OCI-LY7 (cell line): ENCODE measurements at regions not wholly inside any gene's neighbourhood (a gene's known extent, or its start where the extent isn't known, plus 50 kb on each side); places are given as distances from the start of the nearest gene placed in this dataset.

ENCODE experiments used
- BruUV-seq: library from RNA; stranded (reverse); fragments of 400-500 nt; replicated peaks from 2 replicates; lab custom pipeline; 2021; lab: Mats Ljungman, UMichigan
- CTCF ChIA-PET: fragments of 300-600 bp; sonication (Branson Sonifier 250); formaldehyde crosslinking; loops from one replicate; lab custom pipeline; 2022; ENCODE audit warnings: antibody characterized with exemption; ENCODE audit not compliant: unreplicated experiment; lab: Charles Lee
- POLR2A ChIA-PET: fragments of 300-600 bp; sonication (Branson Sonifier 250); formaldehyde crosslinking; loops from one replicate; lab custom pipeline; 2022; ENCODE audit warnings: antibody characterized with exemption; lab: Charles Lee
- DNase-seq: peaks from one replicate; pipeline ENCODE4 v3.0.0-alpha.2; 2015; ENCODE audit warnings: low spot score
- H2AFZ ChIP-seq: fragments of 200-600 bp; sonication (generic), shearing (Covaris generic); 2 replicates; pipeline ENCODE4 v1.6.1; 2014; ENCODE audit warnings: mild to moderate bottlenecking, antibody characterized with exemption, low read length, moderate library complexity
- H3K27ac ChIP-seq: fragments of 200-600 bp; sonication (generic); 2 replicates; pipeline ENCODE4 v1.5.1; 2014; ENCODE audit warnings: mixed run types, low read depth, mild to moderate bottlenecking, moderate library complexity, low read length, inconsistent platforms; ENCODE audit not compliant: poor library complexity, severe bottlenecking
- H3K36me3 ChIP-seq: fragments of 200-600 bp; sonication (generic); 2 replicates; pipeline ENCODE4 v1.6.1; 2014; ENCODE audit warnings: mild to moderate bottlenecking, antibody characterized with exemption, low read length, moderate library complexity, mixed read lengths; ENCODE audit not compliant: insufficient read depth
- H3K4me1 ChIP-seq: fragments of 200-600 bp; sonication (generic); 2 replicates; pipeline ENCODE4 v1.5.1; 2014; ENCODE audit warnings: mild to moderate bottlenecking, low read length; ENCODE audit not compliant: insufficient read depth, poor library complexity, severe bottlenecking
- H3K4me2 ChIP-seq: fragments of 200-600 bp; sonication (generic); 2 replicates; pipeline ENCODE4 v1.6.1; 2014; ENCODE audit warnings: mild to moderate bottlenecking, low read length
- H3K4me3 ChIP-seq: fragments of 200-600 bp; sonication (generic); 2 replicates; pipeline ENCODE4 v1.5.1; 2014; ENCODE audit warnings: mild to moderate bottlenecking, low read depth, low read length; ENCODE audit not compliant: poor library complexity, severe bottlenecking
- H3K79me2 ChIP-seq: fragments of 200-600 bp; sonication (generic); 2 replicates; pipeline ENCODE4 v1.6.1; 2016; ENCODE audit warnings: low read depth, mild to moderate bottlenecking, low read length, moderate library complexity, mixed read lengths; ENCODE audit not compliant: insufficient read depth
- H3K9me2 ChIP-seq: fragments of 200-600 bp; sonication (generic); 2 replicates; pipeline ENCODE4 v1.6.1; 2016; ENCODE audit warnings: mild to moderate bottlenecking, low read length, mixed read lengths; ENCODE audit not compliant: insufficient read depth
- H3K9me3 ChIP-seq: fragments of 200-600 bp; sonication (generic); 2 replicates; pipeline ENCODE4 v1.6.1; 2014; ENCODE audit warnings: mild to moderate bottlenecking, mixed run types, low read length, mixed read lengths
- H4K20me1 ChIP-seq: fragments of 200-600 bp; sonication (generic); 2 replicates; pipeline ENCODE4 v1.6.1; 2014; ENCODE audit warnings: mild to moderate bottlenecking, antibody characterized with exemption, low read length, moderate library complexity, mixed read lengths; ENCODE audit not compliant: insufficient read depth
- CTCF ChIP-seq: fragments of 200-600 bp; sonication (generic); conservative IDR thresholded peaks from 2 replicates; pipeline ENCODE4 v1.5.1; 2014; ENCODE audit warnings: mild to moderate bottlenecking, antibody characterized with exemption, low read length, moderate library complexity, mixed read lengths
- EZH2phosphoT487 ChIP-seq: fragments of 200-600 bp; sonication (generic); IDR thresholded peaks from 2 replicates; pipeline ENCODE4 v1.6.1; 2018; ENCODE audit warnings: low read depth, borderline replicate concordance, mild to moderate bottlenecking, mixed run types, antibody characterized with exemption, low read length, moderate library complexity, mixed read lengths
- intact Hi-C: fragments of 100-400 bp; cut with micrococcal nuclease; formaldehyde crosslinking; loops from one replicate; pipeline ENCODE4 v1.10.0; 2022; ENCODE audit not compliant: unreplicated experiment

DNA sequence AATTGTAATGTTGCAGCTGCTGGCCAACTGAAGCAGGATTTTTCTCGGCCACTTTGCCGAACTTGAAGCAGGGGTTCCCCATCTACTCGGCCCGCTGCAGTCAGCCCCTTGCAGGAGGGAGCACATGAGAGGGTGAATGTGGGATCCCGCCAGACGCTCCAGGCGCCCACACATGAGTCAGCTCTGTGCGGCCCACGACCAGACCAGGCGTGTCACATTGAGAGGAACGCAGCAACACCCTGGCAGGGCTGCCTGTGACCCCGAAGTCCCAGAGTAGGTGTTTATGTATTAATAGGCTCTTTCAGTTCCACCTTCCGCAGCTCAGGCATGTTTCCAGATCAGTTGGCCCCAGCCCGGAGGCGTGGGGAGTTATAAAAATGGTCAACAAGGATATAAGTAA, 344.7 kb upstream of the PABPC4L start:
- Histone ChIP-seq H3K4me2 (no peak overlapping the region), H2AFZ (no peak overlapping the region), H3K36me3 (no peaks in the 10 kb centered on the region), H4K20me1 (no peaks in the 10 kb centered on the region), H3K27ac (no peak overlapping the region), H3K79me2 (no peaks in the 10 kb centered on the region), H3K9me2 (no peaks in the 10 kb centered on the region), H3K9me3 (no peaks in the 10 kb centered on the region), H3K4me3 (no peak overlapping the region), H3K4me1 (no peaks in the 10 kb centered on the region)
- no peak for TF ChIP-seq CTCF
- no peak for TF ChIP-seq EZH2phosphoT487
- intact Hi-C loops: no loop called here
- BruUV-seq: no TSS peak
- ChIA-PET POLR2A (no interaction called here), CTCF (no interaction called here)
- DNase-seq: no peak

GRCh38 chr4:134544303-134544770, 342.7 kb upstream of the PABPC4L start:
- POLR2A ChIA-PET: interaction anchor here (1.0 kb wide), 1 partner anchor 19 kb away, joined by 4 read pairs; no protein-coding TSS in a partner anchor
- TF ChIP-seq EZH2phosphoT487: no peak
- no peak for TF ChIP-seq CTCF
- H3K9me3 ChIP-seq: no peaks in the 10 kb centered on the region
- H3K36me3 ChIP-seq: no peaks in the 10 kb centered on the region
- BruUV-seq: no TSS peak
- no peak overlapping the region for H2AFZ ChIP-seq
- no peaks in the 10 kb centered on the region for H4K20me1 ChIP-seq
- no peaks in the 10 kb centered on the region for H3K79me2 ChIP-seq
- intact Hi-C loops: no loop called here
- CTCF ChIA-PET: no interaction called here
- H3K27ac ChIP-seq: no peak overlapping the region
- no peak for DNase-seq
- H3K4me2 ChIP-seq: no peak overlapping the region
- no peak overlapping the region for H3K4me3 ChIP-seq
- H3K4me1 ChIP-seq: no peaks in the 10 kb centered on the region
- no peaks in the 10 kb centered on the region for H3K9me2 ChIP-seq

GRCh38 chr4:134540588-134540987, 339.0 kb upstream of the PABPC4L start:
- no peak overlapping the region for H3K27ac ChIP-seq
- H4K20me1 ChIP-seq: no peaks in the 10 kb centered on the region
- ChIA-PET POLR2A (no interaction called here), CTCF (no interaction called here)
- no peaks in the 10 kb centered on the region for H3K4me1 ChIP-seq
- intact Hi-C loops: no loop called here
- TF ChIP-seq EZH2phosphoT487 (no peak), CTCF (no peak)
- no peak overlapping the region for H2AFZ ChIP-seq
- DNase-seq: no peak
- H3K9me3 ChIP-seq: no peaks in the 10 kb centered on the region
- no peak overlapping the region for H3K4me3 ChIP-seq
- H3K79me2 ChIP-seq: no peaks in the 10 kb centered on the region
- no peaks in the 10 kb centered on the region for H3K36me3 ChIP-seq
- BruUV-seq: no TSS peak
- H3K4me2 ChIP-seq: no peak overlapping the region
- H3K9me2 ChIP-seq: no peaks in the 10 kb centered on the region
